Kidney (tissue), 13 donors: ENCODE measurements at regions not wholly inside any gene's neighbourhood (a gene's known extent, or its start where the extent isn't known, plus 50 kb on each side); places are given as distances from the start of the nearest gene placed in this dataset.
A peak's percentile ranks its signal among the peaks of the same experiment; 100 is the strongest.

Experiments used
- DNase-seq, 5 donors: peaks; one replicate each; pipeline ENCODE4 v3.0.0-alpha.2; 2013 to 2020
- FAIRE-seq: peaks from 2 replicates; lab custom pipeline; 2012; peaks lifted over from hg19 to GRCh38; lab: Jason Lieb, UNC
- H3K27ac ChIP-seq, 2 donors: one replicate each; pipeline ENCODE4 v1.7.0; 2013; ENCODE audit warnings: low read depth in 2 of 2, low read length in 2 of 2, inconsistent platforms in 1 of 2
- H3K27me3 ChIP-seq: one replicate; pipeline ENCODE4 v1.7.1; 2013; ENCODE audit warnings: low read length, inconsistent platforms; ENCODE audit not compliant: control insufficient read depth, insufficient read depth
- H3K36me3 ChIP-seq, 3 donors: one replicate each; pipeline versions ENCODE4 v1.7.0 to v1.7.1; 2013; ENCODE audit warnings: low read length in 3 of 3, control low read depth in 1 of 3, inconsistent platforms in 1 of 3; ENCODE audit not compliant: insufficient read depth in 3 of 3, control insufficient read depth in 2 of 3
- H3K4me1 ChIP-seq, 3 donors: one replicate each; pipeline versions ENCODE4 v1.7.0 to v1.7.1; 2013; ENCODE audit warnings: low read length in 3 of 3, inconsistent platforms in 1 of 3, low read depth in 1 of 3; ENCODE audit not compliant: control insufficient read depth in 2 of 3, insufficient read depth in 2 of 3
- H3K4me3 ChIP-seq, 3 donors: one replicate each; pipeline versions ENCODE4 v1.7.0 to v1.8.1; 2013; ENCODE audit warnings: low read length in 3 of 3, control low read depth in 1 of 3, inconsistent platforms in 1 of 3
- H3K9ac ChIP-seq, 3 donors: one replicate each; pipeline versions ENCODE4 v1.7.0 to v1.7.1; 2013; ENCODE audit warnings: low read length in 3 of 3, control low read depth in 1 of 3, inconsistent platforms in 1 of 3
- H3K9me3 ChIP-seq, 3 donors: one replicate each; pipeline versions ENCODE4 v1.7.0 to v1.7.1; 2013; ENCODE audit warnings: low read length in 3 of 3, control low read depth in 1 of 3, inconsistent platforms in 1 of 3; ENCODE audit not compliant: control insufficient read depth in 2 of 3, insufficient read depth in 1 of 3
- CTCF ChIP-seq: IDR thresholded peaks from 3 replicates; pipeline ENCODE4 v1.5.1; 2012; ENCODE audit warnings: mild to moderate bottlenecking, moderate library complexity, borderline replicate concordance; ENCODE audit not compliant: insufficient read depth; ENCODE audit errors: extremely low read depth
- intact Hi-C: fragments of 100-400 bp; cut with DNase I; formaldehyde crosslinking; loops from one replicate; pipeline ENCODE4 v1.11.1; 2022
- donor health status: control.
- donor health status: control.
- donor health status: control.
- donor health status: control.
- donor health status: control.
- donor health status: DM: yes; HTN: yes; CAD: no.
- donor health status: Normal renal cell carcinoma (clear cell type).

GRCh38 chr12:116495260-116495659 lies 63.9 kb upstream of the MAP1LC3B2 start:
- Histone ChIP-seq H3K4me1 (no peaks in the 10 kb centered on the region), H3K27ac (no peak overlapping the region), H3K27me3 (no peaks in the 10 kb centered on the region), H3K9me3 (no peaks in the 10 kb centered on the region), H3K36me3 (no peaks in the 10 kb centered on the region), H3K9ac (no peak overlapping the region), H3K4me3 (no peak overlapping the region)
- no peak for DNase-seq
- no peak for TF ChIP-seq CTCF
- FAIRE-seq = no peak
- intact Hi-C loops = no loop called here

- Histone ChIP-seq H3K4me3 (no peak overlapping the region), H3K9me3 (no peaks in the 10 kb centered on the region), H3K27ac (no peak overlapping the region), H3K27me3 (no peaks in the 10 kb centered on the region), H3K4me1 (no peaks in the 10 kb centered on the region), H3K9ac (no peak overlapping the region), H3K36me3 (no peaks in the 10 kb centered on the region)
- peak in 4 of 5 donors; percentile 43 to 59 (median 50) for DNase-seq
- TF ChIP-seq CTCF = no peak
- no peak for FAIRE-seq
- intact Hi-C loops = no loop called here
Observed at GRCh38 chr12:116497051-116497591, 62.1 kb upstream of the MAP1LC3B2 start.

GRCh38 chr12:116498471-116498870 lies 60.7 kb upstream of the MAP1LC3B2 start:
- no peak for TF ChIP-seq CTCF
- H3K9ac ChIP-seq = no peak overlapping the region
- no peaks in the 10 kb centered on the region for H3K27me3 ChIP-seq
- H3K27ac ChIP-seq = no peak overlapping the region
- H3K36me3 ChIP-seq = no peaks in the 10 kb centered on the region
- H3K4me1 ChIP-seq = no peaks in the 10 kb centered on the region
- no peaks in the 10 kb centered on the region for H3K9me3 ChIP-seq
- H3K4me3 ChIP-seq = no peak overlapping the region
- intact Hi-C loops = no loop called here
- no peak for FAIRE-seq
- DNase-seq = no peak
